ENCODE measurements at regions not wholly inside any gene's neighbourhood (a gene's known extent, or its start where the extent isn't known, plus 50 kb on each side); places are given as distances from the start of the nearest gene placed in this dataset.

- Histone ChIP-seq H3F3A (ENCODE audit: low read depth) (no peaks in the 10 kb centered on the region), H3K9me3 (ENCODE audit: insufficient read depth, low read depth, low read length) (no peaks in the 10 kb centered on the region), H3K9ac (ENCODE audit: low read depth, low read length, poor library complexity, severe bottlenecking) (no peak overlapping the region), H4K20me1 (ENCODE audit: insufficient read depth, low read length, poor library complexity, severe bottlenecking) (no peaks in the 10 kb centered on the region), H3K4me2 (ENCODE audit: low read depth, low read length, poor library complexity, severe bottlenecking) (no peak overlapping the region), H3K4me1 (ENCODE audit: insufficient read depth, low read length, poor library complexity, severe bottlenecking) (no peaks in the 10 kb centered on the region), H3K36me3 (ENCODE audit: insufficient read depth, low read length) (no peaks in the 10 kb centered on the region), H3K79me2 (ENCODE audit: insufficient read depth, low read length) (no peaks in the 10 kb centered on the region), H3K9me2 (replicated peaks; ENCODE audit: low read depth, low read length) (no peaks in the 10 kb centered on the region), H3K4me3 (ENCODE audit: low read length, poor library complexity, severe bottlenecking) (no peak overlapping the region), H2AFZ (ENCODE audit: low read length) (no peak overlapping the region), H3K27me3 (ENCODE audit: insufficient read depth, low read length, poor library complexity, severe bottlenecking) (no peaks in the 10 kb centered on the region)
- TF ChIP-seq EZH2phosphoT487 (IDR thresholded peaks at IDR 0.05; ENCODE audit: borderline replicate concordance): no peak
- TF ChIP-seq, protein P1, sequence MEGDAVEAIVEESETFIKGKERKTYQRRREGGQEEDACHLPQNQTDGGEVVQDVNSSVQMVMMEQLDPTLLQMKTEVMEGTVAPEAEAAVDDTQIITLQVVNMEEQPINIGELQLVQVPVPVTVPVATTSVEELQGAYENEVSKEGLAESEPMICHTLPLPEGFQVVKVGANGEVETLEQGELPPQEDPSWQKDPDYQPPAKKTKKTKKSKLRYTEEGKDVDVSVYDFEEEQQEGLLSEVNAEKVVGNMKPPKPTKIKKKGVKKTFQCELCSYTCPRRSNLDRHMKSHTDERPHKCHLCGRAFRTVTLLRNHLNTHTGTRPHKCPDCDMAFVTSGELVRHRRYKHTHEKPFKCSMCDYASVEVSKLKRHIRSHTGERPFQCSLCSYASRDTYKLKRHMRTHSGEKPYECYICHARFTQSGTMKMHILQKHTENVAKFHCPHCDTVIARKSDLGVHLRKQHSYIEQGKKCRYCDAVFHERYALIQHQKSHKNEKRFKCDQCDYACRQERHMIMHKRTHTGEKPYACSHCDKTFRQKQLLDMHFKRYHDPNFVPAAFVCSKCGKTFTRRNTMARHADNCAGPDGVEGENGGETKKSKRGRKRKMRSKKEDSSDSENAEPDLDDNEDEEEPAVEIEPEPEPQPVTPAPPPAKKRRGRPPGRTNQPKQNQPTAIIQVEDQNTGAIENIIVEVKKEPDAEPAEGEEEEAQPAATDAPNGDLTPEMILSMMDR (conservative IDR thresholded peaks at IDR 0.05; ENCODE audit: low read length): no peak
These were observed 85.2 kb upstream of the FN1 start for GRCh38 chr2:215521031-215521430.

GRCh38 chr2:215517391-215517790, 81.5 kb upstream of the FN1 start:
- Histone ChIP-seq H2AFZ (ENCODE audit: low read length) (no peak overlapping the region), H3F3A (ENCODE audit: low read depth) (no peaks in the 10 kb centered on the region), H3K4me3 (ENCODE audit: low read length, poor library complexity, severe bottlenecking) (no peak overlapping the region), H3K79me2 (ENCODE audit: insufficient read depth, low read length) (no peaks in the 10 kb centered on the region), H3K9me3 (ENCODE audit: insufficient read depth, low read depth, low read length) (no peaks in the 10 kb centered on the region; the same call in 1 of the 2 replicates), H3K4me2 (ENCODE audit: low read depth, low read length, poor library complexity, severe bottlenecking) (no peak overlapping the region), H3K9ac (ENCODE audit: low read depth, low read length, poor library complexity, severe bottlenecking) (no peak overlapping the region), H3K4me1 (ENCODE audit: insufficient read depth, low read length, poor library complexity, severe bottlenecking) (no peaks in the 10 kb centered on the region), H3K27me3 (ENCODE audit: insufficient read depth, low read length, poor library complexity, severe bottlenecking) (no peaks in the 10 kb centered on the region), H3K36me3 (ENCODE audit: insufficient read depth, low read length) (no peaks in the 10 kb centered on the region), H4K20me1 (ENCODE audit: insufficient read depth, low read length, poor library complexity, severe bottlenecking) (no peaks in the 10 kb centered on the region), H3K9me2 (replicated peaks; ENCODE audit: low read depth, low read length) (no peaks in the 10 kb centered on the region)
- TF ChIP-seq, protein P1 (conservative IDR thresholded peaks at IDR 0.05; ENCODE audit: low read length): no peak
- TF ChIP-seq EZH2phosphoT487 (IDR thresholded peaks at IDR 0.05; ENCODE audit: borderline replicate concordance): no peak

DNA sequence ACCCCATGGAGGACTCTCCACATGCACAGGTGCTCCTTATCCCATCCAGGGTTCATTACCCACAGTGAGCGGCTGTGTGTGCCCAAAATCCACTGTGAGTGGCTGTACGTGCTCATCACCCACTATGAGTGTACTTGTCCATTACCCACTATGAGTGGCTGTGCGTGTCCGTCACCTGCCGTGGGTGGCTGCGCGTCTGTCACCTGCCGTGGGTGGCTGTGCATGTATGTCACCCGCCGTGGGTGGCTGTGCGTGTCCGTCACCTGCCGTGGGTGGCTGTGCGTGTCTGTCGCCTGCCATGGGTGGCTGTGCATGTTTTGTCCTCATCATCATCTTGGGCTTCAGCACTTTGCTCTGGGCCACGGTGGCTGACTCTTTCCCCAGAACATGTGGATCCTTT, 78.6 kb upstream of the FN1 start:
- no peaks in the 10 kb centered on the region for H3K36me3 ChIP-seq (ENCODE audit: insufficient read depth, low read length)
- TF ChIP-seq, protein P1 (conservative IDR thresholded peaks at IDR 0.05; ENCODE audit: low read length): no peak
- no peak for TF ChIP-seq EZH2phosphoT487 (IDR thresholded peaks at IDR 0.05; ENCODE audit: borderline replicate concordance)
- H3K27me3 ChIP-seq (ENCODE audit: insufficient read depth, low read length, poor library complexity, severe bottlenecking): no peaks in the 10 kb centered on the region
- no peaks in the 10 kb centered on the region; the same call in 1 of the 2 replicates for H3K9me3 ChIP-seq (ENCODE audit: insufficient read depth, low read depth, low read length)
- no peak overlapping the region for H3K4me3 ChIP-seq (ENCODE audit: low read length, poor library complexity, severe bottlenecking)
- no peak overlapping the region for H3K4me2 ChIP-seq (ENCODE audit: low read depth, low read length, poor library complexity, severe bottlenecking)
- no peaks in the 10 kb centered on the region for H4K20me1 ChIP-seq (ENCODE audit: insufficient read depth, low read length, poor library complexity, severe bottlenecking)
- no peaks in the 10 kb centered on the region for H3K9me2 ChIP-seq (replicated peaks; ENCODE audit: low read depth, low read length)
- H3K4me1 ChIP-seq (ENCODE audit: insufficient read depth, low read length, poor library complexity, severe bottlenecking): no peaks in the 10 kb centered on the region
- no peak overlapping the region for H2AFZ ChIP-seq (ENCODE audit: low read length)
- H3K79me2 ChIP-seq (ENCODE audit: insufficient read depth, low read length): no peaks in the 10 kb centered on the region
- H3K9ac ChIP-seq (ENCODE audit: low read depth, low read length, poor library complexity, severe bottlenecking): no peak overlapping the region
- no peaks in the 10 kb centered on the region for H3F3A ChIP-seq (ENCODE audit: low read depth)
